ENCODE measurements at regions not wholly inside any gene's neighbourhood (a gene's known extent, or its start where the extent isn't known, plus 50 kb on each side); places are given as distances from the start of the nearest gene placed in this dataset.
A peak's percentile ranks its signal among the peaks of the same experiment; 100 is the strongest.

GRCh38 chr5:9692576-9692975 is 62.4 kb upstream of the TAS2R1 start:
- no peak for TF ChIP-seq CTCF (IDR thresholded peaks at IDR 0.05; ENCODE audit: low read depth, low read length)
- no peaks in the 10 kb centered on the region for H3K9me3 ChIP-seq (ENCODE audit: low read depth)
- no peaks in the 10 kb centered on the region for H3K36me3 ChIP-seq
- no peaks in the 10 kb centered on the region for H3K4me1 ChIP-seq (ENCODE audit: low read depth)
- H3K27me3 ChIP-seq = no peaks in the 10 kb centered on the region
- H3K4me3 ChIP-seq = no peak overlapping the region
- H3K27ac ChIP-seq = no peak overlapping the region
- DNase-seq (ENCODE audit: low read depth in 1 of 2, low spot score in 1 of 2) = no peak

GRCh38 chr5:9691261-9691660 is 61.1 kb upstream of the TAS2R1 start:
- H3K27ac ChIP-seq = no peak overlapping the region
- TF ChIP-seq CTCF (IDR thresholded peaks at IDR 0.05; ENCODE audit: low read depth, low read length) = no peak
- DNase-seq (ENCODE audit: low read depth in 1 of 2, low spot score in 1 of 2) = no peak
- H3K27me3 ChIP-seq = no peaks in the 10 kb centered on the region
- H3K4me1 ChIP-seq (ENCODE audit: low read depth) = no peaks in the 10 kb centered on the region
- H3K4me3 ChIP-seq = no peak overlapping the region
- H3K9me3 ChIP-seq (ENCODE audit: low read depth) = no peaks in the 10 kb centered on the region
- no peaks in the 10 kb centered on the region for H3K36me3 ChIP-seq

- H3K9me3 ChIP-seq (ENCODE audit: low read depth) = no peaks in the 10 kb centered on the region
- no peaks in the 10 kb centered on the region for H3K4me1 ChIP-seq (ENCODE audit: low read depth)
- TF ChIP-seq CTCF (IDR thresholded peaks at IDR 0.05; ENCODE audit: low read depth, low read length) = no peak
- no peak overlapping the region for H3K4me3 ChIP-seq
- no peaks in the 10 kb centered on the region for H3K36me3 ChIP-seq
- no peaks in the 10 kb centered on the region for H3K27me3 ChIP-seq
- no peak for DNase-seq (ENCODE audit: low read depth in 1 of 2, low spot score in 1 of 2)
- H3K27ac ChIP-seq = no peak overlapping the region
Measured at GRCh38 chr5:9690751-9691150, 60.6 kb upstream of the TAS2R1 start.

GRCh38 chr5:9686216-9686615 is 56.1 kb upstream of the TAS2R1 start:
- Histone ChIP-seq H3K27me3 (no peaks in the 10 kb centered on the region), H3K27ac (no peak overlapping the region), H3K4me3 (no peak overlapping the region), H3K36me3 (no peaks in the 10 kb centered on the region), H3K4me1 (ENCODE audit: low read depth) (no peaks in the 10 kb centered on the region), H3K9me3 (ENCODE audit: low read depth) (no peaks in the 10 kb centered on the region)
- no peak for TF ChIP-seq CTCF (IDR thresholded peaks at IDR 0.05; ENCODE audit: low read depth, low read length)
- DNase-seq (ENCODE audit: low read depth in 1 of 2, low spot score in 1 of 2) = peak in 1 of 2 donors; percentile 50

GRCh38 chr5:9681706-9682105 is 51.6 kb upstream of the TAS2R1 start:
- DNase-seq (ENCODE audit: low read depth in 1 of 2, low spot score in 1 of 2) = no peak
- H3K27ac ChIP-seq = no peak overlapping the region
- TF ChIP-seq CTCF (IDR thresholded peaks at IDR 0.05; ENCODE audit: low read depth, low read length) = no peak
- no peaks in the 10 kb centered on the region for H3K27me3 ChIP-seq
- H3K9me3 ChIP-seq (ENCODE audit: low read depth) = no peaks in the 10 kb centered on the region
- no peak overlapping the region for H3K4me3 ChIP-seq
- H3K36me3 ChIP-seq = no peaks in the 10 kb centered on the region
- H3K4me1 ChIP-seq (ENCODE audit: low read depth) = no peaks in the 10 kb centered on the region

All from cardiac muscle cell (in vitro differentiated cells and primary cell).